AG09309 (cell line): ENCODE measurements at regions not wholly inside any gene's neighbourhood (a gene's known extent, or its start where the extent isn't known, plus 50 kb on each side); places are given as distances from the start of the nearest gene placed in this dataset.

ENCODE experiments used
- DNase-seq: peaks from one replicate; pipeline ENCODE4 v3.0.0-alpha.2; 2010; ENCODE audit warnings: low read depth
- H3K4me3 ChIP-seq: 2 replicates; pipeline ENCODE4 v1.5.1; 2011; ENCODE audit warnings: mild to moderate bottlenecking, low read depth, low read length, moderate library complexity; ENCODE audit not compliant: control insufficient read depth
- CTCF ChIP-seq: IDR thresholded peaks from 2 replicates; pipeline ENCODE4 v1.5.1; 2011; ENCODE audit warnings: mild to moderate bottlenecking, low read depth, low read length, inconsistent platforms; ENCODE audit not compliant: insufficient read depth, control insufficient read depth; ENCODE audit errors: missing control alignments

DNA sequence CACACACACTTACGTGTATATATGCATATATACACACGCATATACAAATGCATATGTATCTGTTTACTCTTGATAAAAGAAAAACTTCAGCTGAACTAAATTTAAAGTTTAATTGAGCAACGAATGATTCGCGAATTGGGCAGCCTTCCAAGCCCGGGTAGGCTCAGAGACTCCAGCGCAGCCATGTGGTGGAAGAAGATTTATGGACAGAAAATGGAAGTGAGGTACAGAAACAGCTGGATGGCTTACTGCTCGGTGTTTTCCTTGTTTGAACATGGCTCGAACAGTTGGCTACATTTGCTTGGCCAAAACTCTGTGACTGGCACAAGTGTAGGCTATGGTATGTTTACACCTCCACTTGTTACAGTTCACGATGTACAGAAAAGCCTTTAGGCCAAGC lies 239.3 kb upstream of the PRDM9 start:
- no peak overlapping the region for H3K4me3 ChIP-seq
- no peak for DNase-seq

GRCh38 chr5:23260621-23261020 lies 246.8 kb upstream of the PRDM9 start:
- DNase-seq: no peak
- no peak overlapping the region for H3K4me3 ChIP-seq
- no peak for TF ChIP-seq CTCF

More for the DNA sequence above, 239.3 kb upstream of the PRDM9 start:
- no peak for TF ChIP-seq CTCF

DNA sequence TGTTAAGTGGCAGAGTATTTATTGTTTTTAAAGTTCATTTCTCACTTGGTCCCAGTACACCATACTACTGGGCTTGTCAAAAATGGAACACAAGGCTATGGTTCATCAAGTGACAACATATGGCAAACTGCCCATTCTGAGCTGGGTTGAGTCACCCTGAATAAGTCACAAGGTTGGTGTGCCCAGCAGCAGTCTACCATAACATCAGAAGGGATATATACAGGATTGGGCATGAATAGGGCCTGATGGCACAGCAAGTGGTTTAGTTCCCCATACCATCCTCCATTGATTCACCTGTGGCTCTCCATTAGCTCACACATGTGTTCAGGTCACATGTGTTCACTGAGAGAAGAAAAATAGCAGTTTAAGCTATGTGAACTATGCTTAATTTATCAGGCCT lies 249.8 kb upstream of the PRDM9 start:
- no peak for DNase-seq
- no peak for TF ChIP-seq CTCF

DNA sequence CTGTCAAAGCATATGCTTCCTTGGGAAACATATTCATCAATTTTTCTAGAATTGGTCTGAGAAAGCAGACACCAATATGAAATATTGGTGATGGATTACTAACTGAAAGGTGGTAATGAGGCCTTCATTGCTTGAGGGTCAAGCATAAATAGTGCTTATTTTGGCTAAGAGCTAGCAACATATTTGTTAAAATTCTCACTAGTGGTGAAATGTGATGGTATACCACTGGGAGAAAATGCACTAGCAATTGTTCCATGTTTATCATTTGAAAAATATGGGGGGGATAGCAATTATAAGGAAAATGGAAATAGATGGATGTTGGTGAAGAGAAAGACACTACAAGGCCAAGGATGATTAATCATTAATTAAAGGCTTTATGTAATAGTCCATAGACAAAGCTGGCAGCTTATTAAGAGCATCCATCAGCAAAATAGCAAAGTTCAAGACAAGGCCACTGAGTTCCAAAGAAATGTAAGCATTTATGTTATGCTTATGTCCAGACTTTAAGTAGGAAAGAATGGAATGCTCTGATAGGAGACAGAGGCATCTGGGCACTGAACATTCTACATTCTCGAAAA lies 253.7 kb upstream of the PRDM9 start:
- H3K4me3 ChIP-seq: no peak overlapping the region
- DNase-seq: no peak
- TF ChIP-seq CTCF: no peak

More for the DNA sequence above, 249.8 kb upstream of the PRDM9 start:
- no peak overlapping the region for H3K4me3 ChIP-seq

DNA sequence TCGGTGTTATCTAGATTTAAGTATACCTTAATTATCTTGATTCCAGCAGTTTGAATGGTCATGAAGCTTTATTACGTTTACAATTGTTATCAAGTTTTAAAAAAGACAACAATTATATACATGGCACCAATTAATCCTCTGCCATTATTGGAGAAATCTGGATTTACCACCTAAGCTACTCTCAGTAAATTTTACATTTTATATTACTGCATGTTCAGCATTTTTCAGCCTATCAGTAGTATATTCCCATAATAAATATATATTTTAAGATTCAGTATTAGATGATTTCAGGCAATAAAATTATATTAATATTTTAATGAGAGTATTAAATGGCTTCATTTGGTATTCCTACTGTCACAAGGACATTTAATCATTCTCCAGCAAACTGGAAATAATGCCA lies 264.5 kb upstream of the PRDM9 start:
- H3K4me3 ChIP-seq: no peak overlapping the region
- DNase-seq: no peak
- no peak for TF ChIP-seq CTCF

GRCh38 chr5:23235246-23235645 lies 272.2 kb upstream of the PRDM9 start:
- TF ChIP-seq CTCF: no peak
- no peak overlapping the region for H3K4me3 ChIP-seq
- no peak for DNase-seq

- no peak for DNase-seq
- TF ChIP-seq CTCF: no peak
- H3K4me3 ChIP-seq: no peak overlapping the region
These were observed 273.2 kb upstream of the PRDM9 start for GRCh38 chr5:23234197-23234596.
